Heart right ventricle (tissue), 16 donors: ENCODE measurements at regions not wholly inside any gene's neighbourhood (a gene's known extent, or its start where the extent isn't known, plus 50 kb on each side); places are given as distances from the start of the nearest gene placed in this dataset.

ENCODE experiments used
- ATAC-seq, 8 donors: fragments of 200-7000 bp; cut with Tn5 transposase; one replicate each; pipeline ENCODE4 v1.9.1; 2020; ENCODE audit warnings: mild to moderate bottlenecking in 8 of 8, moderate library complexity in 8 of 8, moderate number of reproducible peaks in 1 of 8
- DNase-seq, 2 donors: peaks; one replicate each; pipeline ENCODE4 v3.0.0-alpha.2; 2020
- H3K27ac ChIP-seq, 10 donors: fragments of 200-600 bp; sonication (generic) in 2 of 10; one replicate each; pipeline versions ENCODE4 v1.5.0 to v1.8.0; 2020 to 2022; ENCODE audit warnings: mild to moderate bottlenecking in 3 of 10
- H3K27me3 ChIP-seq, 7 donors: fragments of 200-600 bp; one replicate each; pipeline ENCODE4 v1.8.0; 2021 to 2022; ENCODE audit warnings: mild to moderate bottlenecking in 2 of 7
- H3K36me3 ChIP-seq, 9 donors: fragments of 200-600 bp; sonication (generic) in 1 of 9; one replicate each; pipeline versions ENCODE4 v1.5.0 to v1.8.0; 2020 to 2022; ENCODE audit warnings: mild to moderate bottlenecking in 2 of 9
- H3K4me1 ChIP-seq, 9 donors: fragments of 200-600 bp; sonication (generic) in 1 of 9; one replicate each; pipeline versions ENCODE4 v1.5.0 to v1.8.0; 2020 to 2022; ENCODE audit warnings: mild to moderate bottlenecking in 4 of 9
- H3K4me3 ChIP-seq, 10 donors: fragments of 200-600 bp; sonication (generic) in 2 of 10; one replicate each; pipeline versions ENCODE4 v1.5.0 to v1.8.0; 2020 to 2022; ENCODE audit warnings: mild to moderate bottlenecking in 7 of 10, moderate library complexity in 2 of 10
- H3K9me3 ChIP-seq, 11 donors: fragments of 200-600 bp in 10 of 11; sonication (generic) in 2 of 11; one replicate each; pipeline versions ENCODE4 v1.5.0 to v1.8.0; 2013 to 2022; ENCODE audit warnings: mild to moderate bottlenecking in 2 of 11, control low read depth in 1 of 11, moderate library complexity in 1 of 11
- CTCF ChIP-seq, 9 donors: fragments of 200-600 bp; sonication (generic) in 2 of 9; IDR thresholded peaks; one replicate each; pipeline versions ENCODE4 v1.5.0 to v1.8.0; 2021 to 2022; ENCODE audit warnings: antibody characterized with exemption in 9 of 9, mild to moderate bottlenecking in 5 of 9, moderate library complexity in 1 of 9
- WGBS, 2 donors: extraction: QIAGEN DNeasy Blood & Tissue Kit; methylation state at CpG; one replicate each; pipeline ENCODE4 v1.1.7; 2013; ENCODE audit warnings: inconsistent platforms in 1 of 2; 5-methylcytosine and 5-hydroxymethylcytosine counted together
- intact Hi-C, 10 donors: fragments of 100-400 bp; cut with DNase I; formaldehyde crosslinking; loops; one replicate each; pipeline versions ENCODE4 v1.11.1 to v1.14.2; 2022
- donor health status: Arrhythmogenic right ventricular cardiomyopathy.
- donor health status: ischemic (EF 13 %, LVEDD 7.1; RV severe dilation, severe dysfunction).
- donor health status: healthy with polysubstance abuse.
- donor health status: DM: no; HTN: yes; CAD: no.
- donor health status: DM: no; HTN: no; CAD: no.
- donor health status: ischemic (EF 25% LVEDD 6.9; RV normal size, moderate dysfunction).
- donor health status: ischemic (EF 25% LVEDD 5.7; RV mildly dilated, moderate dysfunction).
- donor health status: healthy.
- donor health status: DM: yes; HTN: yes; CAD: no.
- donor health status: Ischemic cardiomyopathy.
- donor health status: ischemic (EF 35%, LVEDD 5.7; RV mildly dilated, moderate dysfunction).
- donor health status: nonischemic (EF 11% LVEDD 7.7; RV severe dilation, severe dysfunction).
- donor health status: DM: yes; HTN: yes; CAD: no.
- donor health status: PGD.
- donor health status: ischemic (EF 29% LVEDD 5.4; RV normal size, mild dysfunction).
- donor health status: nonischemic (EF 23%, LVEDD 6.1; RV moderate dilation, normal function).

DNA sequence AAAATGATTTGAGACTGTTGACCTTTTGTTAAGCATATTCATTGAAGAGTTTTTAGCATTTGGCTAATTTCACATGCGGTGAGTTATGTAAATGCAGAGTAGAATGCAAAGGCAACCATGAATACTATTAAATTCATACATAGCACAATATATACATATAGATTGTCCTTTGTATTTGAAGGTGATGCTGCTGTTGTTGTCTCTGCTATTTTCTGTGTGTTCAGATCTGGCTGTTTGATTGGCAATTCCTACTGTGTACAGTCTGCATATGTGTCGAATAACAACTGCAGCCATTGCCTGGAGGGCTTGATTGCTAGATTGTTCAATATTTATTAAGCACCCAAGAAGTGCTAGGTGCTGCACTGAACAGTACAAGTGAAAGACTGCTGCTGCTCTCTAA, 187.4 kb downstream of the FOXG1 start:
- H3K4me3 ChIP-seq, result no peak overlapping the region
- intact Hi-C loops, result no loop called here
- no peaks in the 10 kb centered on the region for H3K4me1 ChIP-seq
- WGBS, 2 donors, result 77 to 87% methylated on average over 2 of the region's 2 CpGs
- DNase-seq (no peak), ATAC-seq (no peak)
- no peak for TF ChIP-seq CTCF (IDR thresholded peaks at IDR 0.05)
- H3K36me3 ChIP-seq, result no peaks in the 10 kb centered on the region
- no peaks in the 10 kb centered on the region for H3K27me3 ChIP-seq
- H3K9me3 ChIP-seq, result peaks cover 0 to 44% (median 0%) of the 10 kb centered on the region in 11 donors
- H3K27ac ChIP-seq, result no peak overlapping the region

GRCh38 chr14:28966416-28967233, 200.0 kb downstream of the FOXG1 start:
- intact Hi-C loops, result no loop called here
- no peak for TF ChIP-seq CTCF (IDR thresholded peaks at IDR 0.05)
- H3K9me3 ChIP-seq, result peaks cover 0 to 14% (median 0%) of the 10 kb centered on the region in 11 donors
- no peak overlapping the region for H3K4me3 ChIP-seq
- no peak overlapping the region for H3K27ac ChIP-seq
- H3K4me1 ChIP-seq, result no peaks in the 10 kb centered on the region
- no peaks in the 10 kb centered on the region for H3K27me3 ChIP-seq
- no peak for ATAC-seq
- H3K36me3 ChIP-seq, result no peaks in the 10 kb centered on the region
- 83 to 85% methylated on average over 2 of the region's 2 CpGs for WGBS, 2 donors
- no peak for DNase-seq

DNA sequence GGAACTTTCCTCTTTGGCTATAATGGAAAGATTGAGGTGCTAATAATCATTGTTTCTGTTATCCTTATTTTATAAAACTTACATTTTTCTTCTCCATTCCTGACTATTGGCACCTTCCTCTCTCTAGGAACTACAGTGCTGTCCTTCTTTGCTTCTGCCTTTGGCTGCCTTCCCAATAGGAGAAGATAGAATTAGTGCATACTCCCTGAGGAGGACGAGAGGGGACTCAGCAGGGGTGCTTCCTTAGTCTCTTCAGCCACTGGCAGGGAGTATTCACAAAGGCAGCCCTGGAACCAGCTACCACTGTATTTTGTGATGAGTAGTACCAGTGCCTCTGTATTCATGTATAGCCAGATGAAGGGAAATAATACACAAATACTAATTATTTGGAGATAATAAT, 208.5 kb downstream of the FOXG1 start:
- TF ChIP-seq CTCF (IDR thresholded peaks at IDR 0.05), result no peak
- Histone ChIP-seq H3K27ac (no peak overlapping the region), H3K9me3 (peaks cover 0 to 1% (median 0%) of the 10 kb centered on the region in 11 donors), H3K36me3 (no peaks in the 10 kb centered on the region), H3K4me1 (no peaks in the 10 kb centered on the region), H3K27me3 (no peaks in the 10 kb centered on the region), H3K4me3 (no peak overlapping the region)
- DNase-seq (no peak), ATAC-seq (no peak)
- intact Hi-C loops, result no loop called here
- whole genome bisulfite sequencing, 2 donors, result 11 to 12% methylated on average over 1 of the region's 1 CpG

DNA sequence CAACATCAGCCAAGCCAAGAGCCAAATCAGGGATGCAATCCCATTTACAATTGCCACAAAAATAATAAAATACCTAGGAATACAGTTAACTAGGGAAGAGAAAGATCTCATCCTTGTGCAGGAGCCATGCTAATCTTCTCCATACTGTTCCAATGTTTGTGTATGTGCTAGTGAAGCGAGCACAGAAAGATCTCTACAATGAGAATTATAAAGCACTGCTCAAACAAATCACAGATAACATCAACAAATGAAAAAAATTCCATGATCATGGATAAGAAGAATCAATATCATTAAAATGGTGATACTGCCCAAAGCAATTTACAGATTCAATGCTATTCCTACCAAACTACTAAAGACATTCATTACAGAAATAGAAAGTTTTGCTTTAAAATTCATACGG, 215.6 kb downstream of the FOXG1 start:
- H3K27ac ChIP-seq, result no peak overlapping the region
- no peaks in the 10 kb centered on the region for H3K4me1 ChIP-seq
- WGBS, 2 donors, result 80 to 81% methylated on average over 2 of the region's 2 CpGs
- H3K9me3 ChIP-seq, result peaks cover 0 to 15% (median 3%) of the 10 kb centered on the region in 11 donors
- ATAC-seq (no peak), DNase-seq (no peak)
- intact Hi-C loops, result no loop called here
- no peaks in the 10 kb centered on the region for H3K36me3 ChIP-seq
- no peak overlapping the region for H3K4me3 ChIP-seq
- H3K27me3 ChIP-seq, result no peaks in the 10 kb centered on the region
- no peak for TF ChIP-seq CTCF (IDR thresholded peaks at IDR 0.05)
